ENCODE measurements at regions not wholly inside any gene's neighbourhood (a gene's known extent, or its start where the extent isn't known, plus 50 kb on each side); places are given as distances from the start of the nearest gene placed in this dataset.

DNA sequence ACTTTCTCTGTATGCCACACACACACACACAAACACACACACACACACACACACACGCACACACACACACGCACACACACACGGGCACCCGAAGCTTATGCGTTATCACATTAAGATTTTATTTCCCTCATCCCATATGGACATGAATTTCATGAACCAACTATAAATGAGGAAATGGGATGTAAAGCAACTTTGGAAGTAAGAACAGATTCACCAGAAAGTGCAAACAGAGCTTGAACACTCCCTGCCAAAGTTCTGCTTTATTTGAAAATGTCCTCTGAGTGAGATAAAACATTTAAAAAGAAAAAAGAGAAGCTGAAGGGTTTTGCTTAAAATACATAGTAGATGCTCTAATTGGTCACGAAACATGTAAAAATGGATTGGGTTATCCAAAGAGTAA lies 90.4 kb upstream of the OTX2 start:
- DNase-seq = no peak

GRCh38 chr14:56899829-56900228 lies 89.5 kb upstream of the OTX2 start:
- DNase-seq = no peak

- DNase-seq = no peak
These were observed 86.6 kb upstream of the OTX2 start for GRCh38 chr14:56896922-56897321.

- DNase-seq = no peak
These were observed 86.0 kb upstream of the OTX2 start for GRCh38 chr14:56896231-56896630.

DNA sequence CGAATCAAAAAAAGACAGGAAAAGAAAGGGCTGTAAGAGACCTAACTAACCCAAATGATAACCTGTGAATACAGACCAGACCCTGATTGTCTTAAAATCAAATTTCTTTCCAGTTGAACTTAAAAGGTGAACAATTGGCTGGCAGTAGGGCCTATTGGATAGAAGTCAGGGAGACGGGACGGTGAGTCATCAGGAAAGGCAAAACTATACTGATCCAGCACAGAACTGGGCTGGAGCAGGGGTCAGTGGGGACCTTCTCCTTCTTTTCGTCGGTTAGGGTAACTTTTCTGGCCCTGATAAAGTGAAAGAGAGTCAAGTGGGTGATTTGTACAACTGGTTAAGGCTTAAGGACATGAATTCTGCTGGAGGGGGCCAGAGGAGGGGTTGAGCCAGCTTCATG lies 84.9 kb upstream of the OTX2 start:
- no peak for DNase-seq

DNA sequence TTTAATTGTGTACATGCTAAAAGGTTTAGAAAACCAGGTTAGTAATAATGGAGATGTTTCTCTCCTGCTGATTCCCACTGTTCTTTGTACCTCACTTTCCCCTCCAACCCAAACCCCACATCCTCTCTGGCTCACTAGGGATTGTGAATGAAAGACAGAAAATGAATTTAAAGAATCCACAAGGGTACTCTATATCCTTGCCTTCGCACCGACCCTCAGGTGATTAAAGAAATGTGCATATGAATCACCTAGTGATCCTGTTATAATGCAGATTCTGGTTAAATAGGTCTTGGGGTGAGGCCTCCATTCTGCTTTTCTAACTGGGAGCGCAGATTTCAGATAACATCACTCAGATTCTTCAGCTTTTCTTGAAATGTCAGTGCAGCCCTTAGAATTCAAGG lies 84.3 kb upstream of the OTX2 start:
- DNase-seq = no peak

- DNase-seq = peak; percentile 25
These were observed 82.7 kb upstream of the OTX2 start for GRCh38 chr14:56892959-56893358.

- DNase-seq = no peak
These were observed 80.9 kb upstream of the OTX2 start for GRCh38 chr14:56891226-56891625.

- DNase-seq = no peak
These were observed 79.4 kb upstream of the OTX2 start for GRCh38 chr14:56889705-56890104.

GRCh38 chr14:56888274-56888673 lies 78.0 kb upstream of the OTX2 start:
- DNase-seq = no peak

DNA sequence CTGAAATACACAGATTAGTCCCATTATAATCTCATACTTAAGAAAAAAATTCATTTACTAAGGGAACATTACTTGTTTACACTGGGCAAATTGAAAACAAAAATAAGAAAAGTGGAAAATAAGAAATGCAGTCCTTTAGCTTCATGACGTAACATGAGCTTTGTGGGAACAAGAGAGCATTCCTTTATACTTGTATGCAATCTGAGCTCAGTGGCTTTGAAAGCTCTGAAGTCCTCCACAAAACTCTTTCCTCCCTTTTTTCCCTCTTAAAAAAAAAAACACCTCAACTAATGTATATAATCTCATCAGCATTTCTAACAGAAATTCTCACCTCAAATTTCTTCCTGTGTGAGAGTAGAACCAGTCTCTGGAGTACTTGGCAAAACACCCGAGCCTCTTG lies 76.9 kb upstream of the OTX2 start:
- DNase-seq = no peak

- DNase-seq = no peak
These were observed 76.3 kb upstream of the OTX2 start for GRCh38 chr14:56886471-56887062.

- DNase-seq = no peak
These were observed 75.5 kb upstream of the OTX2 start for GRCh38 chr14:56885825-56886224.

DNA sequence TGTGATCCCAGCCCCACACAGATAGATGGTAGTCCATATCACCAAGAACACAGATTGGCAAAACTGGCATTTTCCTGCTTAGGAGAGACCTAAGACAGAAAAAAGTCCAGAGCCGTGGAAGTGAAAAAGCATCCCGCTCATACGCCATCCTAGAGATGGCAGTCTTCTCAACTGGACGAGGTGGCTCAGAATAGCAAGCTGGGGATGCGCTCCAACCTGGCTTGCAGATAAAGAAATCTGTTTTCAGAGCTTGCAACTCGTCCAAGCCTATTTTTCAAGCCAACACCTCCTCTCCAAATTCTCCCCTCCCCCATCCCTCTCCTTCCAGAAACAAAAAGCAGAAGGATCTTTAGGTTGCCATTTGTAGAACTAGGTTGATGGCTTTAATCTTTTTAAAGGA lies 74.3 kb upstream of the OTX2 start:
- no peak for DNase-seq

GRCh38 chr14:56881181-56881580 lies 70.9 kb upstream of the OTX2 start:
- DNase-seq = no peak

DNA sequence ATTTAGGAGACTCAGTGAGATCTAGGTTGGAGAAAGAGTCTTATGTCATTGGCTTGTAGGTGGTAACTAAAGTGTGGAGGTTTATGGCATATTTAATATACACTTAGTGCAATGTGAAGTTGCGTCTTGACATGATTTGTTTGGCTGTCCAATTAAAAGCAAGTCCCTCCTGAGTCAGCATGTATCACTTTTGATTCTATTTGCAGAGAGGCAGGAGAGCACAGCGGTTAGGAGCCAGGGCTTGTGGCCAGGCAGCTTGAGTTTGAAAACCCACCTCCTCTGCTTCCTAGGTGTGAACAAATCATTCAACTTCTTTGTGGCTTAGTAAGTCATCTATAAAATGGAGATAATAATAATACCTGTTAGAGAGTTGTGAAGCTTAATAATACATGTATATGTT lies 68.5 kb upstream of the OTX2 start:
- no peak for DNase-seq

DNA sequence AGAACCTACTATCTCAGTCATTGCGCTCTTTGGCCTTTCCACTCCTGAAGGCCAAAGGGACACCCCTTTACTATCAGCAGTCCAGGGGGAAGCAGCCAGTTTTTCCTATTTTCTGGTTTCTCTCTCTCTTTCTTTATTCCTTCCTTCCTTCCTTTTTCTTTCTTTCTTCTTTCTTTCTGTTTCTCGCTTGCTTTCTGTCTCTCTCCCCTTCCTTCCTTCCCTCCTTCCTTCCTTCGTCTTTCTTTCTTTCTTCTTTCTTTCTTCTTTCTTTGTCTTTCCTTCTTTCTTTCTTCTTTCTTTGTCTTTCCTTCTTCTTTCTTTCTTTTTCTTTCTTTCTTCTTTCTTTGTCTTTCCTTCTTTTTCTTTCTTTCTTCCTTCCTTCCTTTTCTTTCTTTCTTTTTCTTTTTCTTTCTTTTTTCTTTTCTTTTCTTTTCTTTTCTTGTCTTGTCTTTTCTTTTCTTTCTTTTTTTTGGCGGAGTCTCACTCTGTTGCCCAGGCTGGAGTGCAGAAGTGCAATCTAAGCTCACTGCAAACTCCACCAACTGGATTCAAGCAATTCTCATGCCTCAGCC lies 64.9 kb upstream of the OTX2 start:
- DNase-seq = no peak

GRCh38 chr14:56874375-56874774 lies 64.1 kb upstream of the OTX2 start:
- DNase-seq = peak; percentile 87

DNA sequence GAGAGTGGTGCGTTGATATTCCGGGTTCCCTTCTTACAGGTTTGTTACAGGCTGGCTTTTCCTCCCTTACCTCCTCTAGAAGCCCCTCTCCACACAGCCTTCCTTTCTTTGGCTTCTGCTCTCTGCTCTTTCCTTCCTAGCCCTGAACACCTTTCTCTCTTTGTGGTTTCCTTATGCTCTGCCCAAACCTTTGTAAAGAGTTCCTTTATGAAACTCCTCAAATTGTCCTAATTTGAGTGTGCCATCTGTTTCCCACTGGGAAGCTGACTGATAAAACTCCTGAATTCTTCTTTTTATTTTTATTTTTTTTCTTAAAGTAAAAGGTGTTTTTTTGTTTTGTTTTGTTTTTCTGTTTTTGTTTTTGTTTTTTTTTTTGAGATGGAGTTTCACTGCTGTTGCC lies 60.1 kb upstream of the OTX2 start:
- DNase-seq = no peak

DNA sequence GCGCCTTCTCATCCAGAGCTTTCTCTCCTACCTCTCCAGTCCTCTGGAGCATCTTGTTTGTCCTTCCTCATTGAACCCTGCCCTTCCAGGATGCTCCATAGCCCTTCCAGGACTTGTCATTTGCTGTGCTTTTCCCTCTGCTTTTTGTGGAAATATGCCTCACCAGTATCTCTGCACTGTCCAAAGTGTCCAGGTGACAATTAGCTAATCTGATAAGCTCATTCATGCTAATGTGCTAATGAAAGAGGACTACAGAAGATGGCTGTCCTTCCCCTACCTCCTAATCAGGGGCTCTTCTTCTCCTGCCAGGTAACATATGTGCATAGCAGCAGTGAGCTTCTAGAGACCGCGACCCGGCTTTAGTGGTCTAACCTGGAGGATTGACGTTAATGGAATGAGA lies 58.4 kb upstream of the OTX2 start:
- no peak for DNase-seq

GRCh38 chr14:56862836-56863235 lies 52.6 kb upstream of the OTX2 start:
- DNase-seq = no peak

DNA sequence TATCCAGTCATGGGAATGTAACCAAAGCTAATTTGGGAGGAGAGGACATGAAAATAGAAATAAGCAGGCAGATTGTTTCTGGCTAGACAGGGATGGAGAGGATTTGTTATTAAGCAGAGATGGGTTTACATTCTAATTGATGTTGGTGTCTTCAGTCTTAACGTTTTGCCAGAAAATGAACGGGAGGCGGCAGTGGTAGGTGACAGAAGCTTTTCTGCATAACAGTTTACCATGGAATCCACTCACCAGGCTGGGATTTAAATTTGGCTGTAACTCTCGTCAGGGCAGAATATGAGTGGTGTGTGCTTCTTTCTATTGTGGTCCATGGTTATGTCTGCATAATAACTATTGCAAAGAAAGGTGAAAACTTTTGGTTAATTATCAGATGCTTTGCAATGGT lies 50.2 kb upstream of the OTX2 start:
- DNase-seq = no peak

Measured in DMS53 (cell line).